ENCODE measurements at regions not wholly inside any gene's neighbourhood (a gene's known extent, or its start where the extent isn't known, plus 50 kb on each side); places are given as distances from the start of the nearest gene placed in this dataset.

DNA sequence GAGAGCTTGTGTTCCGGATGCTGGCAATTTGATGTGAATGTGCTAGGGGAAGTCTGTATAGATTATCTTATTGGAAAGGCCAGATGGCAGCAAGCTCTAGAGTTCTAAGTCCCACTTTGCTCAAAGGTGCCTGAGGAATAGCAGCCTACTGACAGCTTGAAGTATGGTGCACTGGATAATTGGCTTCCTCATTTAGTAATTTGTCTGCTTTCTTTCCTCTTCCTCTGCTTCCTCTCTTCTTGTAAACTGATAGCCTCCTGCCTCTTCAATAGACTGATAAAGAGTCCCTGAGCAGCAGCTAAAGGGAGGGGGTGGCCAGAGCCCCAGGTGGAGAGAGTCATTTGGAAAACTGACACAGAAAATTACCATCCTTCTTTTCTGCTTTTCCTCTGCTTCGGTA lies 177.3 kb downstream of the FGF1 start:
- H3K4me1 Mint-ChIP-seq (ENCODE audit: low read depth) = peaks cover 36% of the 10 kb centered on the region
- no peak overlapping the region for H3K27ac Mint-ChIP-seq
- DNase-seq = no peak
- no peak for TF ChIP-seq CTCF (IDR thresholded peaks at IDR 0.05)
- H3K36me3 Mint-ChIP-seq (ENCODE audit: low read depth) = peaks cover 10% of the 10 kb centered on the region
- H3K9me3 Mint-ChIP-seq = no peaks in the 10 kb centered on the region
- H3K4me3 Mint-ChIP-seq = no peak overlapping the region
- H3K27me3 Mint-ChIP-seq (ENCODE audit: insufficient read depth) = no peaks in the 10 kb centered on the region; the same call in 1 of the 2 replicates

DNA sequence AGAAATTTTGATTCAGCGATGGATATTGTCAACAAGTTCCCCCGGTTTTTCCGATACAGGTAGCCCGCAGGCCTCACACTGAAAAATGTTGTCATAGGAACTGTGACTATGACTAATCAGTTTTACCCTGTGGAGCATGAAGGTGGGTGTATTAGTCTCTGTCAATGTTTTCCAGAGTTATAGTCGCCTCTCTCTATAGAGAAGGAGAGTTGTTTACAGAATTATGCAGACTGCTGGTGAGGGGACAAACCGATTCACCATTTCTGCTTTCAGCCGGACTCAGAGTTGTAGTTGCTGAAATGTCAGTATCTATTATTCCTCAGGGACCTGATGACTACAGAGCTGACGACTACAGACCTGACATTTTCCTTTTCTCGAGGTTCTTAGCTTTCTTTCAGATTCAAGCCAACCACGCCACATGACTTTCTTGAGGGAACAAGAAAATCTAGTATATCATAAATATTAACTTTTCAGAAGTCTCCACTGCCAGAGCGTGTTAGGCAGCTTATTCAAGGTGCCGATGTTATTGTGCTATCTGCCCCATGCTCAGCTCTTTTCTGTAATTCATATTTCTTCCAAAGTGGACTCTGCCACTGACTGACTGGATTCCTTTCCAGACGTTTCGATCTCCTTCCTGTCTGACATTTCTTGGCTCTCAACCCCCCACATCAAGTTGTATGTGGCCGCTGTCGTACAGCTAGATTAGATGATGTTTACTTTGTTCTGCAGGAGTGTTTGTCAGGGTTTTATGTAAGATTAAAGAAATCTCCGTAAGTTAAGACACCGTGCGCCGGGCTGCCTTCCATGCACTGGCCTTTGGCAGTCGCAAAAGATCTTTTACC lies 178.1 kb downstream of the FGF1 start:
- Mint-ChIP-seq H3K9me3 (no peaks in the 10 kb centered on the region), H3K4me3 (no peak overlapping the region), H3K36me3 (ENCODE audit: low read depth) (peaks cover 6% of the 10 kb centered on the region), H3K27ac (no peak overlapping the region), H3K27me3 (ENCODE audit: insufficient read depth) (no peaks in the 10 kb centered on the region; the same call in 1 of the 2 replicates), H3K4me1 (ENCODE audit: low read depth) (peaks cover 33% of the 10 kb centered on the region)
- TF ChIP-seq CTCF (IDR thresholded peaks at IDR 0.05) = no peak
- no peak for DNase-seq

DNA sequence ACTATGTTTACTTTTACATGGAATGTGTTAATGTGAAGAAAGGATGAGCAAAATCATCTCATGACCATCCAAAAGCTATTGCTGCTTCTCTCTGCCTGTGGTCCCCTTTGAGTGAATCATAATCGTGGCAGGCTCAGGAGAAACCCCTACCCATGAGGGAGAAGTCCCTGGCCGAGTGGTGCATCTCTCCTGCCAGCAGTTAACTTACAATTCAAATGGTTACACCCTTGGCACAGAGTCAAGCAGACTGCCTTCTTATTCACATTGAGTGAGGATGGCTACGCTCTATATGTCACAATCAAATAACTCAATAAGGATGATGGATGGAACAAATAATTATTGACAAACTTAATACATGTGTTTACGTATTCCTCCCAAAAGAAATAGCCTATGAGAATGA lies 179.1 kb downstream of the FGF1 start:
- TF ChIP-seq CTCF (IDR thresholded peaks at IDR 0.05) = no peak
- Mint-ChIP-seq H3K36me3 (ENCODE audit: low read depth) (peaks cover 5% of the 10 kb centered on the region; the same call in 1 of the 2 replicates), H3K9me3 (no peaks in the 10 kb centered on the region), H3K4me1 (ENCODE audit: low read depth) (peaks cover 23% of the 10 kb centered on the region), H3K27me3 (ENCODE audit: insufficient read depth) (no peaks in the 10 kb centered on the region), H3K27ac (no peak overlapping the region), H3K4me3 (no peak overlapping the region)
- DNase-seq = no peak

GRCh38 chr5:142506046-142506445 lies 179.8 kb downstream of the FGF1 start:
- Mint-ChIP-seq H3K4me1 (ENCODE audit: low read depth) (peaks cover 17% of the 10 kb centered on the region), H3K4me3 (no peak overlapping the region), H3K27me3 (ENCODE audit: insufficient read depth) (no peaks in the 10 kb centered on the region), H3K27ac (no peak overlapping the region), H3K9me3 (no peaks in the 10 kb centered on the region), H3K36me3 (ENCODE audit: low read depth) (peaks cover 5% of the 10 kb centered on the region; the same call in 1 of the 2 replicates)
- TF ChIP-seq CTCF (IDR thresholded peaks at IDR 0.05) = no peak
- DNase-seq = no peak

DNA sequence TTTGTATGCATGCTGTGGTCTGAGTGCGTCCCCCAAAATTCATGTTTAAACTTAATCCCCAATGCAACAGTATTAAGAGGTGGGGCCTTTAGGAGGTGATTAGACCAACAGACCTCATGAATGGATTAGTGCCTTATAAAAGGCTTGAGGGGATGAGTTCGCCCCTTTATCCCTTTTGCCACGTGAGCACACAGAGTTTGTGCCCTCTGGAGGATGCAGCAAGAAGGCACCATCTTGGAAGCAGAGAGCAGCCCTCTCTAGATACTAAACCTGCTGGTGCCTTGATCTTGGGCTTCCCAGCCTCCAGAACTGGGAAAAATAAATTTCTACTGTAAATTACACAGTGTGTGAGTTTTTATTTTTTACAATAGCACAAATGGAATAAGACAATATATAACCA lies 177.1 kb upstream of the SPRY4 start:
- Mint-ChIP-seq H3K9me3 (no peaks in the 10 kb centered on the region), H3K4me3 (no peak overlapping the region), H3K27me3 (ENCODE audit: insufficient read depth) (peaks cover 6% of the 10 kb centered on the region; the same call in 1 of the 2 replicates), H3K36me3 (ENCODE audit: low read depth) (peaks cover 5% of the 10 kb centered on the region; the same call in 1 of the 2 replicates), H3K4me1 (ENCODE audit: low read depth) (peaks cover 17% of the 10 kb centered on the region), H3K27ac (no peak overlapping the region)
- TF ChIP-seq CTCF (IDR thresholded peaks at IDR 0.05) = peak; percentile 12; the same call in 1 of the 2 replicates
- DNase-seq = no peak
